Kidney (tissue), 13 donors: ENCODE measurements at regions not wholly inside any gene's neighbourhood (a gene's known extent, or its start where the extent isn't known, plus 50 kb on each side); places are given as distances from the start of the nearest gene placed in this dataset.
A peak's percentile ranks its signal among the peaks of the same experiment; 100 is the strongest.

Source experiments
- DNase-seq, 5 donors: peaks; one replicate each; pipeline ENCODE4 v3.0.0-alpha.2; 2013 to 2020
- FAIRE-seq: peaks from 2 replicates; lab custom pipeline; 2012; peaks lifted over from hg19 to GRCh38; lab: Jason Lieb, UNC
- H3K27ac ChIP-seq, 2 donors: one replicate each; pipeline ENCODE4 v1.7.0; 2013; ENCODE audit warnings: low read depth in 2 of 2, low read length in 2 of 2, inconsistent platforms in 1 of 2
- H3K27me3 ChIP-seq: one replicate; pipeline ENCODE4 v1.7.1; 2013; ENCODE audit warnings: low read length, inconsistent platforms; ENCODE audit not compliant: control insufficient read depth, insufficient read depth
- H3K36me3 ChIP-seq, 3 donors: one replicate each; pipeline versions ENCODE4 v1.7.0 to v1.7.1; 2013; ENCODE audit warnings: low read length in 3 of 3, control low read depth in 1 of 3, inconsistent platforms in 1 of 3; ENCODE audit not compliant: insufficient read depth in 3 of 3, control insufficient read depth in 2 of 3
- H3K4me1 ChIP-seq, 3 donors: one replicate each; pipeline versions ENCODE4 v1.7.0 to v1.7.1; 2013; ENCODE audit warnings: low read length in 3 of 3, inconsistent platforms in 1 of 3, low read depth in 1 of 3; ENCODE audit not compliant: control insufficient read depth in 2 of 3, insufficient read depth in 2 of 3
- H3K4me3 ChIP-seq, 3 donors: one replicate each; pipeline versions ENCODE4 v1.7.0 to v1.8.1; 2013; ENCODE audit warnings: low read length in 3 of 3, control low read depth in 1 of 3, inconsistent platforms in 1 of 3
- H3K9ac ChIP-seq, 3 donors: one replicate each; pipeline versions ENCODE4 v1.7.0 to v1.7.1; 2013; ENCODE audit warnings: low read length in 3 of 3, control low read depth in 1 of 3, inconsistent platforms in 1 of 3
- H3K9me3 ChIP-seq, 3 donors: one replicate each; pipeline versions ENCODE4 v1.7.0 to v1.7.1; 2013; ENCODE audit warnings: low read length in 3 of 3, control low read depth in 1 of 3, inconsistent platforms in 1 of 3; ENCODE audit not compliant: control insufficient read depth in 2 of 3, insufficient read depth in 1 of 3
- intact Hi-C: fragments of 100-400 bp; cut with DNase I; formaldehyde crosslinking; loops from one replicate; pipeline ENCODE4 v1.11.1; 2022
- TF ChIP-seq, protein P1 (sequence below): IDR thresholded peaks from 3 replicates; pipeline ENCODE4 v1.5.1; 2012; ENCODE audit warnings: mild to moderate bottlenecking, moderate library complexity, borderline replicate concordance; ENCODE audit not compliant: insufficient read depth; ENCODE audit errors: extremely low read depth
- donor health status: control.
- donor health status: control.
- donor health status: control.
- donor health status: control.
- donor health status: control.
- donor health status: DM: yes; HTN: yes; CAD: no.
- donor health status: Normal renal cell carcinoma (clear cell type).

DNA sequence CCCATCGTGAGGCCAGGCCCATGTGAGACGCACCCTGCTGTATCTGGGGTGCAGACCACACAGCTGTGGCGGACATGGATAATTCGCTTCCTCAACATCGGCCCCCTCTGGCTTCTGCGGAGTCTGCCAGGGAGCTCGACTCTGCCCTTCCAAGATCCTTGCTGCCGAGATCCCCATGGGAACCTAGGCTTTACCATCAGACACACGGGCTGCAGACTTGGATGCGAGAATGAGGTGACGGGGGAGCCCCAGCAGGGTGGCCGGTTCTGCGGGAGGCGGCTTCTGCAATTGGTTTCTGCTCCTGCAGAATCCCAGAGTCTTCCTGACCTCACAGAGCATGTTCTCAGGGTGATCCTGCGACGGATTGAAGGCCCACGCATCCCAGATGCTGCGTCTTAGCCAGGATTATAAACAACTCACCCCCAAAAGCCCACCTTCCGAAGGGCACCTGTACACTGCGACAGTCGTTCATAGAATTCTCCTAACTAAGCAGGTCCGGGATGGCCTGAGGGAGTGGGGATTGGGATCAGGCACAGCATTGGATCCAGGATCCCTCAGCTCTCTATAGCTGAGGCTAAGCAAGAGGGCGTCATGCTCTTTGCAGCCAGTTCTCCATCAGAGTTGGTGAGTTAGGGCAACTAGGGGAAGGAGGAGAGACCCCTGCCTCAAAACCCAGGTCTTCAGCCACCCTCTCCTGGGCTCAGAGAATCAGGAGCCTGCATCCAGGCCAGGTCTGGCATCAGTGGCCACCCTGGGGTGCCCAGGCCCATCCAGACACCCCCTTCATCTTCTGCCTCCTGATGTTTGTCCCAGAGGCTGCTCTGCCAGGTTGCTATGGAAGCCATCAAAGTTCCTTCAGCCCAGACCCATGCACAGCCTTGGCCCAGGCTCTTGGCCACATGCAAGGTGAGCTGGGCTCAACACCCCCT lies 74.7 kb upstream of the SNTG2 start:
- Histone ChIP-seq H3K27me3 (no peaks in the 10 kb centered on the region), H3K4me1 (no peaks in the 10 kb centered on the region), H3K36me3 (no peaks in the 10 kb centered on the region), H3K4me3 (no peak overlapping the region), H3K9me3 (no peaks in the 10 kb centered on the region), H3K27ac (no peak overlapping the region), H3K9ac (no peak overlapping the region)
- TF ChIP-seq, protein P1, sequence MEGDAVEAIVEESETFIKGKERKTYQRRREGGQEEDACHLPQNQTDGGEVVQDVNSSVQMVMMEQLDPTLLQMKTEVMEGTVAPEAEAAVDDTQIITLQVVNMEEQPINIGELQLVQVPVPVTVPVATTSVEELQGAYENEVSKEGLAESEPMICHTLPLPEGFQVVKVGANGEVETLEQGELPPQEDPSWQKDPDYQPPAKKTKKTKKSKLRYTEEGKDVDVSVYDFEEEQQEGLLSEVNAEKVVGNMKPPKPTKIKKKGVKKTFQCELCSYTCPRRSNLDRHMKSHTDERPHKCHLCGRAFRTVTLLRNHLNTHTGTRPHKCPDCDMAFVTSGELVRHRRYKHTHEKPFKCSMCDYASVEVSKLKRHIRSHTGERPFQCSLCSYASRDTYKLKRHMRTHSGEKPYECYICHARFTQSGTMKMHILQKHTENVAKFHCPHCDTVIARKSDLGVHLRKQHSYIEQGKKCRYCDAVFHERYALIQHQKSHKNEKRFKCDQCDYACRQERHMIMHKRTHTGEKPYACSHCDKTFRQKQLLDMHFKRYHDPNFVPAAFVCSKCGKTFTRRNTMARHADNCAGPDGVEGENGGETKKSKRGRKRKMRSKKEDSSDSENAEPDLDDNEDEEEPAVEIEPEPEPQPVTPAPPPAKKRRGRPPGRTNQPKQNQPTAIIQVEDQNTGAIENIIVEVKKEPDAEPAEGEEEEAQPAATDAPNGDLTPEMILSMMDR = no peak
- intact Hi-C loops = no loop called here
- DNase-seq (peak in 2 of 5 donors; percentile 1 to 20), FAIRE-seq (no peak)

DNA sequence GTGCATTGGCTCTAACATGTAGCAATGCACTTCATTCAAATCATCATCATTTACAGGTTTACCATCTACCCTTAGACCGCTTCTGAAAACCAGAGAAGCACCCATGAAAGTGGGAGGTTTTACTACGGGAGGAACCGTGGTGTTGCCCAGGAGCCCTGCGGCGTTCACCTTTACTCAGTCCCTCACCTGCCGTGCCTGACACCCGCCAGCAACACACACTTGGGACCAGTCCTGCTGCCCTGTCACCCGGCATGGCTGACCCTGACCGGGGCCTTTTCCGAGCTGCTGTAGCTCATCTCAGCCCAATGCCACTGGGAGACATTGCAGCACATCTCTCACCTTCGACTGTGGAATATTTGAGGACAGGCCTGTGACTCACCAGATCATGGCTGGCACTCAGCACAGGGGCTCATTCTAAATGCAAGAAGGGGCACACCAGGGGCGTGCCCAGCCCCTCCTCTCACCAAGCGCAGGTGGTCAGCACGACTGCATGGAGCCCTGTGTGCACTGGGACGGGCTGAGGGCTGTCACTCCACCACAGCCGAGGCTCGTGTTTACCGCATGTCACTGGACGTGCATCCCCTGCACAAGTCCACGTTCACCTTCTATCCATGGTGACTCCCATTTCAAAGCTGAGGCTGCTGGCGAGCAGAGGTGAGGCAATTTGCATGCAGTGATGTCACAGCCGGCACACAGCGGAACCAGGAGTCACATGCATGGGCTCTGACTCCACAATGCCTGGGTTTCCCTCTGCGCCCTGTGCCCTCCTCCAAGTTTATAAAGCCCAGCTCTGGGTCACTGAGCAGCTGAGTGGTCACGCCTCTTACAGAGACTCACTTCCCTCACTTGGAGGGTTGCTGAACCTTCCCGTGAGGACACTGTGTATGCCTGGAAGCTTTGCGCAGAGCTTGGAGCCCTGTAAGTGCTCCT lies 76.7 kb upstream of the SNTG2 start:
- Histone ChIP-seq H3K9me3 (no peaks in the 10 kb centered on the region), H3K4me3 (no peak overlapping the region), H3K4me1 (no peaks in the 10 kb centered on the region), H3K9ac (no peak overlapping the region), H3K36me3 (no peaks in the 10 kb centered on the region), H3K27ac (no peak overlapping the region), H3K27me3 (no peaks in the 10 kb centered on the region)
- DNase-seq (peak in 4 of 5 donors; percentile 64 to 82 (median 71)), FAIRE-seq (no peak)
- intact Hi-C loops = no loop called here
- TF ChIP-seq, protein P1 = no peak

- Histone ChIP-seq H3K27ac (no peak overlapping the region), H3K9me3 (no peaks in the 10 kb centered on the region), H3K4me1 (no peaks in the 10 kb centered on the region), H3K4me3 (no peak overlapping the region), H3K36me3 (no peaks in the 10 kb centered on the region), H3K9ac (no peak overlapping the region), H3K27me3 (no peaks in the 10 kb centered on the region)
- FAIRE-seq = no peak
- intact Hi-C loops = no loop called here
- TF ChIP-seq, protein P1 = no peak
- peak in 1 of 5 donors; percentile 30 for DNase-seq
Measured at GRCh38 chr2:873027-873426, 77.6 kb upstream of the SNTG2 start.
